HepG2 (cell line): ENCODE measurements at regions not wholly inside any gene's neighbourhood (a gene's known extent, or its start where the extent isn't known, plus 50 kb on each side); places are given as distances from the start of the nearest gene placed in this dataset.

Experiments used
- ATAC-seq: fragments of 200-7000 bp; cut with Tn5 transposase; 3 replicates; pipeline ENCODE4 v1.9.1; 2020; ENCODE audit warnings: mild to moderate bottlenecking, moderate library complexity
- BruUV-seq: library from RNA; stranded (reverse); fragments of 400-500 nt; replicated peaks from 2 replicates; lab custom pipeline; 2021; lab: Mats Ljungman, UMichigan
- CTCF ChIA-PET: fragments of 300-600 bp; formaldehyde crosslinking; extraction: SDS; loops from one replicate; lab custom pipeline; 2021; ENCODE audit warnings: low total read pairs, inconsistent platforms, low intra/inter-chr PET ratio; lab: Yijun Ruan, JAX
- POLR2A ChIA-PET: fragments of 350-600 bp; sonication (Branson Sonifier 250); formaldehyde crosslinking; loops from one replicate; lab custom pipeline; 2020; ENCODE audit warnings: antibody characterized with exemption, inconsistent platforms; lab: Yijun Ruan, JAX
- DNase-seq: peaks from one replicate; pipeline ENCODE4 v3.0.0-alpha.2; 2015; ENCODE audit warnings: low spot score
- FAIRE-seq: peaks from 3 replicates; lab custom pipeline; 2011; peaks lifted over from hg19 to GRCh38; lab: Jason Lieb, UNC
- H2AFZ ChIP-seq: one replicate; pipeline ENCODE4 v1.6.1; 2011; ENCODE audit warnings: low read length, inconsistent platforms
- H3K27ac ChIP-seq: fragments of 300-600 bp; 3 replicates; pipeline ENCODE4 v1.8.0; 2011; ENCODE audit warnings: mixed run types, mild to moderate bottlenecking, mixed read lengths, low read length, inconsistent platforms; ENCODE audit not compliant: insufficient read depth; ENCODE audit errors: extremely low read length
- H3K27me3 ChIP-seq, 2 experiments: fragments of 200-600 bp in 1 of 2; 2 replicates in 1 of 2; 3 replicates in 1 of 2; pipeline versions ENCODE4 v1.6.0 to v1.8.0; 2011; ENCODE audit warnings: low read length in 2 of 2, mild to moderate bottlenecking in 2 of 2, moderate library complexity in 2 of 2, inconsistent platforms in 1 of 2; ENCODE audit not compliant: insufficient read depth in 2 of 2, control insufficient read depth in 1 of 2
- H3K36me3 ChIP-seq, 2 experiments: fragments of 200-600 bp in 1 of 2; replicated peaks in 1 of 2; 2 replicates in 1 of 2; 3 replicates in 1 of 2; pipeline versions ENCODE4 v1.5.1 to v1.8.0; 2011; ENCODE audit warnings: low read length in 2 of 2, inconsistent platforms in 1 of 2; ENCODE audit not compliant: insufficient read depth in 2 of 2, control insufficient read depth in 1 of 2
- H3K4me1 ChIP-seq: 2 replicates; pipeline ENCODE4 v1.5.1; 2012; ENCODE audit warnings: low read length, inconsistent platforms; ENCODE audit not compliant: insufficient read depth
- H3K4me2 ChIP-seq: 2 replicates; pipeline ENCODE4 v1.6.0; 2011; ENCODE audit warnings: low read depth, low read length, inconsistent platforms
- H3K4me3 ChIP-seq, 3 experiments: fragments of 200-600 bp in 1 of 3; sonication (generic), shearing (Covaris generic) in 1 of 3; replicated peaks in 1 of 3; 2 replicates each; pipeline ENCODE4 v1.5.1; 2011 to 2016; ENCODE audit warnings: low read length in 3 of 3, inconsistent platforms in 2 of 3, low read depth in 2 of 3, mild to moderate bottlenecking in 2 of 3, control low read depth in 1 of 3, mixed read lengths in 1 of 3; ENCODE audit not compliant: insufficient read depth in 1 of 3
- H3K79me2 ChIP-seq: one replicate; pipeline ENCODE4 v1.6.1; 2011; ENCODE audit warnings: low read length, inconsistent platforms; ENCODE audit not compliant: insufficient read depth
- H3K9ac ChIP-seq: 2 replicates; pipeline ENCODE4 v1.6.0; 2011; ENCODE audit warnings: mild to moderate bottlenecking, low read depth, low read length, inconsistent platforms; ENCODE audit not compliant: insufficient read depth
- H3K9me3 ChIP-seq: 2 replicates; pipeline ENCODE4 v1.5.1; 2012; ENCODE audit warnings: mild to moderate bottlenecking, low read length
- H4K20me1 ChIP-seq: 2 replicates; pipeline ENCODE4 v1.6.0; 2011; ENCODE audit warnings: inconsistent platforms, mild to moderate bottlenecking, low read length, moderate library complexity; ENCODE audit not compliant: insufficient read depth
- GATA4 ChIP-seq: sonication (generic); IDR thresholded peaks from 2 replicates; pipeline ENCODE4 v1.6.1; 2016; ENCODE audit warnings: antibody characterized with exemption, low read depth, borderline replicate concordance
- MXI1 ChIP-seq: IDR thresholded peaks from 3 replicates; pipeline ENCODE4 v1.6.1; 2012; ENCODE audit warnings: low read depth, low read length, inconsistent platforms, borderline replicate concordance
- NFYC ChIP-seq: IDR thresholded peaks from 2 replicates; pipeline ENCODE4 v1.6.1; 2016; ENCODE audit warnings: missing genetic modification reagents, missing compliant biosample characterization
- RXRB ChIP-seq: IDR thresholded peaks from 2 replicates; pipeline ENCODE4 v1.6.1; 2016; ENCODE audit warnings: borderline replicate concordance, missing genetic modification reagents, missing compliant biosample characterization
- TCF7L2 ChIP-seq: IDR thresholded peaks from 2 replicates; pipeline ENCODE4 v1.6.1; 2011; ENCODE audit warnings: mild to moderate bottlenecking, low read depth, low read length, moderate library complexity
- ZFYVE20 ChIP-seq: sonication (generic); formaldehyde crosslinking; IDR thresholded peaks from 2 replicates; pipeline ENCODE4 v1.8.0; 2023; ENCODE audit warnings: low read depth, mild to moderate bottlenecking, moderate library complexity, missing genetic modification reagents, borderline replicate concordance
- ZNF296 ChIP-seq: sonication (generic); formaldehyde crosslinking; conservative IDR thresholded peaks from 2 replicates; pipeline ENCODE4 v1.5.0; 2020; ENCODE audit warnings: mild to moderate bottlenecking, missing genetic modification reagents
- ZNF782 ChIP-seq: sonication (generic); formaldehyde crosslinking; IDR thresholded peaks from 2 replicates; pipeline ENCODE4 v1.4.0; 2020; ENCODE audit warnings: missing genetic modification reagents, mild to moderate bottlenecking, borderline replicate concordance
- WGBS: methylation state at CpG from one replicate; pipeline ENCODE4 v1.1.6; 2017; ENCODE audit warnings: low lambda C conversion rate; 5-methylcytosine and 5-hydroxymethylcytosine counted together
- in situ Hi-C: cut with HindIII; loops from 2 replicates; pipeline ENCODE4 v1.10.0; 2017; ENCODE audit warnings: low pct_unique_long_range_greater_than_20kb; ENCODE audit not compliant: extremely low pct_ligation_motif_present
- intact Hi-C: fragments of 100-400 bp; cut with micrococcal nuclease; formaldehyde crosslinking; loops from one replicate; pipeline ENCODE4 v1.10.0; 2022; ENCODE audit not compliant: unreplicated experiment
- TF ChIP-seq, protein P1 (sequence below): sonication (generic); formaldehyde crosslinking; IDR thresholded peaks from 2 replicates; pipeline ENCODE4 v1.4.0; 2020; ENCODE audit warnings: mild to moderate bottlenecking, missing genetic modification reagents
- TF ChIP-seq, protein P2 (sequence below): sonication (generic); formaldehyde crosslinking; IDR thresholded peaks from 2 replicates; pipeline ENCODE4 v1.5.1; 2020; ENCODE audit warnings: mild to moderate bottlenecking, missing genetic modification reagents, moderate library complexity
- TF ChIP-seq, protein P3 (sequence below): sonication (generic); formaldehyde crosslinking; IDR thresholded peaks from 2 replicates; pipeline ENCODE4 v1.4.0; 2020; ENCODE audit warnings: low read depth, missing genetic modification reagents

DNA sequence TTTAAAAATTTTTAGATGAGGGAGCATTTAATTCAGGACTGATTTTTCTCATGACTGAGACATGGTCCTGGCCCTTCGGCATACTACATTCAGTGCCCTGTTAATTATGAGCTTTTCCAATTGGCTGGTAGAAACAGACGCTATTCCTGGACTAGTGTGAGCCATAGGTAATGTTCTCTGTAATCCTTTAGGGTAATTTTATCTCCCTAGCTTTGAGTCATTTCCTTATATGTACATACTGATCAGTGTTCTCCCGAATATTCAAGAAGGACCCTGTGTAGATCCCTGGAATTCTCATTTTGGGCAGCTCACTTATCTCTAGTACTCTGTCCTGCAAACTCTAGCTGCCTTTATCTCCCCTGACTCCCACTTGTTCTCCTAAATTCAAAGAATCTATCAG, 92.6 kb upstream of the NPY start:
- no peak overlapping the region for H3K27ac ChIP-seq
- no TSS peak for BruUV-seq
- intact Hi-C loops: no loop called here
- ATAC-seq: no peak
- FAIRE-seq: no peak
- H3K27me3 ChIP-seq: no peaks in the 10 kb centered on the region
- no peaks in the 10 kb centered on the region for H4K20me1 ChIP-seq
- H3K4me1 ChIP-seq: no peaks in the 10 kb centered on the region
- H3K4me3 ChIP-seq: no peak overlapping the region
- no peaks in the 10 kb centered on the region for H3K9me3 ChIP-seq
- no peaks in the 10 kb centered on the region for H3K36me3 ChIP-seq
- H3K79me2 ChIP-seq: no peaks in the 10 kb centered on the region
- TF ChIP-seq, protein P1, sequence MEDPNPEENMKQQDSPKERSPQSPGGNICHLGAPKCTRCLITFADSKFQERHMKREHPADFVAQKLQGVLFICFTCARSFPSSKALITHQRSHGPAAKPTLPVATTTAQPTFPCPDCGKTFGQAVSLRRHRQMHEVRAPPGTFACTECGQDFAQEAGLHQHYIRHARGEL: no peak
- TF ChIP-seq, protein P2, sequence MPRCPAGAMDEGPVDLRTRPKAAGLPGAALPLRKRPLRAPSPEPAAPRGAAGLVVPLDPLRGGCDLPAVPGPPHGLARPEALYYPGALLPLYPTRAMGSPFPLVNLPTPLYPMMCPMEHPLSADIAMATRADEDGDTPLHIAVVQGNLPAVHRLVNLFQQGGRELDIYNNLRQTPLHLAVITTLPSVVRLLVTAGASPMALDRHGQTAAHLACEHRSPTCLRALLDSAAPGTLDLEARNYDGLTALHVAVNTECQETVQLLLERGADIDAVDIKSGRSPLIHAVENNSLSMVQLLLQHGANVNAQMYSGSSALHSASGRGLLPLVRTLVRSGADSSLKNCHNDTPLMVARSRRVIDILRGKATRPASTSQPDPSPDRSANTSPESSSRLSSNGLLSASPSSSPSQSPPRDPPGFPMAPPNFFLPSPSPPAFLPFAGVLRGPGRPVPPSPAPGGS: no peak
- TF ChIP-seq GATA4: no peak
- TF ChIP-seq, protein P3, sequence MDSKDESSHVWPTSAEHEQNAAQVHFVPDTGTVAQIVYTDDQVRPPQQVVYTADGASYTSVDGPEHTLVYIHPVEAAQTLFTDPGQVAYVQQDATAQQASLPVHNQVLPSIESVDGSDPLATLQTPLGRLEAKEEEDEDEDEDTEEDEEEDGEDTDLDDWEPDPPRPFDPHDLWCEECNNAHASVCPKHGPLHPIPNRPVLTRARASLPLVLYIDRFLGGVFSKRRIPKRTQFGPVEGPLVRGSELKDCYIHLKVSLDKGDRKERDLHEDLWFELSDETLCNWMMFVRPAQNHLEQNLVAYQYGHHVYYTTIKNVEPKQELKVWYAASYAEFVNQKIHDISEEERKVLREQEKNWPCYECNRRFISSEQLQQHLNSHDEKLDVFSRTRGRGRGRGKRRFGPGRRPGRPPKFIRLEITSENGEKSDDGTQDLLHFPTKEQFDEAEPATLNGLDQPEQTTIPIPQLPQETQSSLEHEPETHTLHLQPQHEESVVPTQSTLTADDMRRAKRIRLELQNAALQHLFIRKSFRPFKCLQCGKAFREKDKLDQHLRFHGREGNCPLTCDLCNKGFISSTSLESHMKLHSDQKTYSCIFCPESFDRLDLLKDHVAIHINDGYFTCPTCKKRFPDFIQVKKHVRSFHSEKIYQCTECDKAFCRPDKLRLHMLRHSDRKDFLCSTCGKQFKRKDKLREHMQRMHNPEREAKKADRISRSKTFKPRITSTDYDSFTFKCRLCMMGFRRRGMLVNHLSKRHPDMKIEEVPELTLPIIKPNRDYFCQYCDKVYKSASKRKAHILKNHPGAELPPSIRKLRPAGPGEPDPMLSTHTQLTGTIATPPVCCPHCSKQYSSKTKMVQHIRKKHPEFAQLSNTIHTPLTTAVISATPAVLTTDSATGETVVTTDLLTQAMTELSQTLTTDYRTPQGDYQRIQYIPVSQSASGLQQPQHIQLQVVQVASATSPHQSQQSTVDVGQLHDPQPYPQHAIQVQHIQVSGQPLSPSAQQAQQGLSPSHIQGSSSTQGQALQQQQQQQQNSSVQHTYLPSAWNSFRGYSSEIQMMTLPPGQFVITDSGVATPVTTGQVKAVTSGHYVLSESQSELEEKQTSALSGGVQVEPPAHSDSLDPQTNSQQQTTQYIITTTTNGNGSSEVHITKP: no peak
- TF ChIP-seq RXRB (CRISPR knock-in tag): no peak
- TF ChIP-seq MXI1: no peak
- no peak for TF ChIP-seq ZFYVE20
- no peak for TF ChIP-seq ZNF296 (CRISPR knock-in tag)
- no peak for TF ChIP-seq ZNF782 (CRISPR knock-in tag)
- no peak for TF ChIP-seq TCF7L2
- TF ChIP-seq NFYC (CRISPR knock-in tag): no peak
- TF ChIP-seq, all 625 proteins: peak for 0
- DNase-seq: no peak
- CTCF ChIA-PET: no interaction called here
- POLR2A ChIA-PET: no interaction called here
- 31% methylated on average over 3 of the region's 3 CpGs for WGBS
- no peak overlapping the region for H3K4me2 ChIP-seq
- H3K9ac ChIP-seq: no peak overlapping the region
- in situ Hi-C loops: no loop called here
- H2AFZ ChIP-seq: no peak overlapping the region
